ENCODE measurements at regions not wholly inside any gene's neighbourhood (a gene's known extent, or its start where the extent isn't known, plus 50 kb on each side); places are given as distances from the start of the nearest gene placed in this dataset.

GRCh38 chr5:68730979-68731654 lies 362.7 kb upstream of the SLC30A5 start:
- DNase-seq (no peak), ATAC-seq (no peak)
- peaks cover 0 to 4% (median 0%) of the 10 kb centered on the region in 11 donors for H3K9me3 Mint-ChIP-seq
- Histone ChIP-seq H3K4me3 (ENCODE audit: low read length) (no peak overlapping the region), H3K9me3 (ENCODE audit: control insufficient read depth in 2 of 3, low read length in 3 of 3) (no peaks in the 10 kb centered on the region), H3K27me3 (ENCODE audit: control insufficient read depth in 2 of 2, insufficient read depth in 2 of 2, low read length in 2 of 2) (no peaks in the 10 kb centered on the region), H3K4me1 (ENCODE audit: control insufficient read depth in 2 of 2, insufficient read depth in 2 of 2, low read length in 2 of 2) (peaks cover 0 to 10% of the 10 kb centered on the region in 2 donors), H3K36me3 (ENCODE audit: control insufficient read depth in 2 of 3, insufficient read depth in 3 of 3, low read length in 3 of 3) (no peaks in the 10 kb centered on the region), H3K27ac (ENCODE audit: low read depth, low read length) (no peak overlapping the region)
- ChIA-PET POLR2A (interaction anchor here (0.6 kb wide), 1 partner anchor 10 kb away, joined by 3 read pairs; no protein-coding TSS in a partner anchor), CTCF (interaction anchor here (1.0 kb wide), 1 partner anchor 19 kb away, joined by 3 read pairs; no protein-coding TSS in a partner anchor)
- no peak overlapping the region for H3K4me3 Mint-ChIP-seq
- intact Hi-C loops (cut with micrococcal nuclease) = no loop called here
- peaks cover 0 to 7% (median 4%) of the 10 kb centered on the region in 7 donors for H3K4me1 Mint-ChIP-seq
- no peak overlapping the region for H3K27ac Mint-ChIP-seq
- no peaks in the 10 kb centered on the region for H3K27me3 Mint-ChIP-seq
- no peaks in the 10 kb centered on the region for H3K36me3 Mint-ChIP-seq

- Histone ChIP-seq H3K36me3 (ENCODE audit: control insufficient read depth in 2 of 3, insufficient read depth in 3 of 3, low read length in 3 of 3) (no peaks in the 10 kb centered on the region), H3K27me3 (ENCODE audit: control insufficient read depth in 2 of 2, insufficient read depth in 2 of 2, low read length in 2 of 2) (no peaks in the 10 kb centered on the region), H3K4me1 (ENCODE audit: control insufficient read depth in 2 of 2, insufficient read depth in 2 of 2, low read length in 2 of 2) (peaks cover 0 to 10% of the 10 kb centered on the region in 2 donors), H3K27ac (ENCODE audit: low read depth, low read length) (no peak overlapping the region), H3K9me3 (ENCODE audit: control insufficient read depth in 2 of 3, low read length in 3 of 3) (no peaks in the 10 kb centered on the region), H3K4me3 (ENCODE audit: low read length) (no peak overlapping the region)
- ChIA-PET CTCF (interaction anchor here (1.0 kb wide), 1 partner anchor 20 kb away, joined by 3 read pairs; no protein-coding TSS in a partner anchor), POLR2A (no interaction called here)
- no peak for DNase-seq
- no peak overlapping the region for H3K27ac Mint-ChIP-seq
- H3K36me3 Mint-ChIP-seq = no peaks in the 10 kb centered on the region
- no peak for ATAC-seq
- intact Hi-C loops (cut with micrococcal nuclease) = no loop called here
- H3K4me1 Mint-ChIP-seq = no peaks in the 10 kb centered on the region
- H3K9me3 Mint-ChIP-seq = no peaks in the 10 kb centered on the region
- H3K4me3 Mint-ChIP-seq = no peak overlapping the region
- peaks cover 0 to 3% (median 0%) of the 10 kb centered on the region in 5 donors for H3K27me3 Mint-ChIP-seq
Observed at GRCh38 chr5:68732251-68732650, 361.6 kb upstream of the SLC30A5 start.

- no peaks in the 10 kb centered on the region for H3K36me3 Mint-ChIP-seq
- CTCF ChIA-PET = no interaction called here
Observed at GRCh38 chr5:68734781-68735180, 359.0 kb upstream of the SLC30A5 start.

DNA sequence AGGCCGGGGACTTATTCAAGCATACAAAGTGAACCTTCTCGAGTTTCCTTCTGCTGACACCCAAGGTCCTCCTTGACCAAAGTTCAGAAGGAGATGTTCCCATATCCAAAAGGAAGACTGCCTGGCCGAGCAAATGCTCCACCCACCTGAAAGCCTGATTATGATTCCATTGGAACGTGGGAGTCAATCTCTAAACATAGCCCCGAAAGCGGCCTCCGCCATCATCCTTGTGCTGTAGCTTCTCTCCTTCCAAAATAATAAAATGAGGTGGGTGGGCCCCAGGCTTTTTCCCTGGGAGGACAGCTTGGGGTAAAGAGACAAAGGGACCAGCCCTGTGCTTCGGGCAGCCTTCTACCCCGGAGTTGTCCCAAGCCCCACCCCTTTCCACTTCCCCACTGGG lies 355.6 kb upstream of the SLC30A5 start:
- DNase-seq = no peak
- peaks cover 0 to 3% (median 0%) of the 10 kb centered on the region in 11 donors for H3K9me3 Mint-ChIP-seq
- no peaks in the 10 kb centered on the region for H3K36me3 Mint-ChIP-seq
- Histone ChIP-seq H3K4me3 (ENCODE audit: low read length) (no peak overlapping the region), H3K36me3 (ENCODE audit: control insufficient read depth in 2 of 3, insufficient read depth in 3 of 3, low read length in 3 of 3) (no peaks in the 10 kb centered on the region), H3K27me3 (ENCODE audit: control insufficient read depth in 2 of 2, insufficient read depth in 2 of 2, low read length in 2 of 2) (no peaks in the 10 kb centered on the region), H3K9me3 (ENCODE audit: control insufficient read depth in 2 of 3, low read length in 3 of 3) (no peaks in the 10 kb centered on the region), H3K27ac (ENCODE audit: low read depth, low read length) (no peak overlapping the region), H3K4me1 (ENCODE audit: control insufficient read depth in 2 of 2, insufficient read depth in 2 of 2, low read length in 2 of 2) (no peaks in the 10 kb centered on the region)
- intact Hi-C loops (cut with micrococcal nuclease) = no loop called here
- peaks cover 0 to 2% (median 0%) of the 10 kb centered on the region in 7 donors for H3K4me1 Mint-ChIP-seq
- H3K27me3 Mint-ChIP-seq = peaks cover 0 to 6% (median 2%) of the 10 kb centered on the region in 5 donors
- CTCF ChIA-PET = no interaction called here
- ATAC-seq = no peak
- no peak overlapping the region for H3K4me3 Mint-ChIP-seq
- H3K27ac Mint-ChIP-seq = no peak overlapping the region
- POLR2A ChIA-PET = no interaction called here

More at GRCh38 chr5:68734781-68735180, 359.0 kb upstream of the SLC30A5 start:
- Histone ChIP-seq H3K4me1 (ENCODE audit: control insufficient read depth in 2 of 2, insufficient read depth in 2 of 2, low read length in 2 of 2) (peaks cover 0 to 10% of the 10 kb centered on the region in 2 donors), H3K4me3 (ENCODE audit: low read length) (no peak overlapping the region), H3K36me3 (ENCODE audit: control insufficient read depth in 2 of 3, insufficient read depth in 3 of 3, low read length in 3 of 3) (no peaks in the 10 kb centered on the region), H3K27me3 (ENCODE audit: control insufficient read depth in 2 of 2, insufficient read depth in 2 of 2, low read length in 2 of 2) (no peaks in the 10 kb centered on the region), H3K9me3 (ENCODE audit: control insufficient read depth in 2 of 3, low read length in 3 of 3) (no peaks in the 10 kb centered on the region), H3K27ac (ENCODE audit: low read depth, low read length) (no peak overlapping the region)
- POLR2A ChIA-PET = no interaction called here
- ATAC-seq = no peak
- Mint-ChIP-seq H3K27me3 (peaks cover 0 to 6% (median 0%) of the 10 kb centered on the region in 5 donors), H3K4me1 (peaks cover 0 to 2% (median 0%) of the 10 kb centered on the region in 7 donors), H3K9me3 (peaks cover 0 to 3% (median 0%) of the 10 kb centered on the region in 11 donors), H3K4me3 (no peak overlapping the region), H3K27ac (no peak overlapping the region)
- DNase-seq = no peak
- intact Hi-C loops (cut with micrococcal nuclease) = no loop called here

DNA sequence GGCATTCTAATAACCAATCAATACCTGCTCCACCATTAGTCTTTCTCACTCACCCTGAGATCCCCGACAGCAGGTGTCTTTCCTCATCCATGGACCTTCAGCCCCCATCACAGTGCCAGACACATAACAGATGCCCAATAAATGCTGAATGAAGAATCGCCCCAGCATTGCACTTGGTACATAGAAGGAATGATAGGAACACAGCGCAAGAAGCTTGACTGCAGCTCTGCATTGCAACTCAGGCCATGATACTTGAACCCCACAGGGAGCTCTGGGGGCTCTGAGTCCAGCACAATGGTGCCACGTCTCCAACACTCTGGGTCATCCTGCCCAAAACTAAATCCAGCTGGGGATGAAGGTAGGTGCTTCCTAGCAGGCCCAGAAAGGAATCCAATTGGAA lies 355.0 kb upstream of the SLC30A5 start:
- intact Hi-C loops (cut with micrococcal nuclease) = no loop called here
- Histone ChIP-seq H3K27ac (ENCODE audit: low read depth, low read length) (no peak overlapping the region), H3K4me3 (ENCODE audit: low read length) (no peak overlapping the region), H3K4me1 (ENCODE audit: control insufficient read depth in 2 of 2, insufficient read depth in 2 of 2, low read length in 2 of 2) (no peaks in the 10 kb centered on the region), H3K36me3 (ENCODE audit: control insufficient read depth in 2 of 3, insufficient read depth in 3 of 3, low read length in 3 of 3) (no peaks in the 10 kb centered on the region), H3K9me3 (ENCODE audit: control insufficient read depth in 2 of 3, low read length in 3 of 3) (no peaks in the 10 kb centered on the region), H3K27me3 (ENCODE audit: control insufficient read depth in 2 of 2, insufficient read depth in 2 of 2, low read length in 2 of 2) (no peaks in the 10 kb centered on the region)
- CTCF ChIA-PET = interaction anchor here (0.6 kb wide), 1 partner anchor 297 kb away, joined by 4 read pairs; no protein-coding TSS in a partner anchor
- Mint-ChIP-seq H3K27ac (peak overlapping the region in 1 of 9 donors; percentile 33), H3K4me1 (peaks cover 0 to 2% (median 0%) of the 10 kb centered on the region in 7 donors), H3K4me3 (no peak overlapping the region), H3K36me3 (no peaks in the 10 kb centered on the region), H3K27me3 (peaks cover 0 to 6% (median 4%) of the 10 kb centered on the region in 5 donors), H3K9me3 (peaks cover 0 to 3% (median 0%) of the 10 kb centered on the region in 11 donors)
- DNase-seq = no peak
- ATAC-seq = no peak
- POLR2A ChIA-PET = no interaction called here

DNA sequence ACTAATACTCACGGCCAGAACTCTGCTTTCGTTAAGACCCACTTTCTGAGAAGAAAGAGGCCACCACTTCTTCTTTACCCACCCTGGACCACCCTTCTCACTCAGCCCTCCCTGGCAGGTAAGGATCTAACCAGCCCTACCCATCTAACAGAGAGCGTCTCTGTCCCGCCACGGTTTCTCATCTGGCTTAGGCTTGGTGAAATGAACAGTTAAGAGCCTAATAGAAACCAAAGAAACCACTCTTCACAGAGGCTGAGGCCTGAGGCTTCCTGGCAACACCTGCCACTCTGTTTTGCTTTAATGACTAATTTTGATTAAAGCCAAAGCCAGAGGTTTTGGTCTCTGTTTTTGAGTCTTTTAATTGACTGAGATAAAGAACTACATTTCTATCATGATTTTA lies 354.1 kb upstream of the SLC30A5 start:
- ChIA-PET CTCF (no interaction called here), POLR2A (no interaction called here)

More for the DNA sequence above, 354.1 kb upstream of the SLC30A5 start:
- Histone ChIP-seq H3K4me1 (ENCODE audit: control insufficient read depth in 2 of 2, insufficient read depth in 2 of 2, low read length in 2 of 2) (no peaks in the 10 kb centered on the region), H3K27ac (ENCODE audit: low read depth, low read length) (no peak overlapping the region), H3K27me3 (ENCODE audit: control insufficient read depth in 2 of 2, insufficient read depth in 2 of 2, low read length in 2 of 2) (no peaks in the 10 kb centered on the region), H3K36me3 (ENCODE audit: control insufficient read depth in 2 of 3, insufficient read depth in 3 of 3, low read length in 3 of 3) (no peaks in the 10 kb centered on the region), H3K9me3 (ENCODE audit: control insufficient read depth in 2 of 3, low read length in 3 of 3) (no peaks in the 10 kb centered on the region), H3K4me3 (ENCODE audit: low read length) (no peak overlapping the region)
- Mint-ChIP-seq H3K27ac (peak overlapping the region in 1 of 9 donors; percentile 20), H3K9me3 (peaks cover 0 to 3% (median 0%) of the 10 kb centered on the region in 11 donors), H3K27me3 (peaks cover 0 to 6% (median 4%) of the 10 kb centered on the region in 5 donors), H3K36me3 (no peaks in the 10 kb centered on the region), H3K4me1 (peaks cover 0 to 2% (median 0%) of the 10 kb centered on the region in 7 donors), H3K4me3 (no peak overlapping the region)
- ATAC-seq (no peak), DNase-seq (no peak)
- intact Hi-C loops (cut with micrococcal nuclease) = no loop called here

All from naive thymus-derived CD4-positive, alpha-beta T cell (primary cell).